K562 (cell line): ENCODE measurements at regions not wholly inside any gene's neighbourhood (a gene's known extent, or its start where the extent isn't known, plus 50 kb on each side); places are given as distances from the start of the nearest gene placed in this dataset.

Experiments
- ATAC-seq: fragments of 200-7000 bp; cut with Tn5 transposase; 3 replicates; pipeline ENCODE4 v1.9.1; 2020; ENCODE audit warnings: moderate library complexity
- BruUV-seq: library from RNA; stranded (reverse); fragments of 400-500 nt; replicated peaks from 2 replicates; lab custom pipeline; 2021; lab: Mats Ljungman, UMichigan
- CTCF ChIA-PET: fragments of 300-600 bp; formaldehyde crosslinking; extraction: SDS; loops from one replicate; lab custom pipeline; 2021; ENCODE audit warnings: low intra/inter-chr PET ratio; lab: Yijun Ruan, JAX
- POLR2A ChIA-PET: fragments of 300-600, 350-650 bp; sonication (Branson Sonifier 250); formaldehyde crosslinking; extraction: SDS; loops from one replicate; lab custom pipeline; 2021; ENCODE audit warnings: antibody characterized with exemption, inconsistent platforms; lab: Yijun Ruan, JAX
- DNase-seq, 4 experiments: peaks; one replicate each; pipeline versions ENCODE4 v3.0.0 to v3.0.0-alpha.2; 2011 to 2018; ENCODE audit warnings: low spot score in 3 of 4, mixed read lengths in 3 of 4; ENCODE audit errors: extremely low read depth in 1 of 4
- FAIRE-seq: peaks from 2 replicates; lab custom pipeline; 2011; peaks lifted over from hg19 to GRCh38; lab: Jason Lieb, UNC
- H2AFZ ChIP-seq: 2 replicates; pipeline ENCODE4 v1.6.0; 2011; ENCODE audit warnings: low read depth, low read length, control low read depth, inconsistent platforms
- H3K27ac ChIP-seq: fragments of 200-600 bp; 3 replicates; pipeline ENCODE4 v1.8.0; 2011; ENCODE audit warnings: low read depth, mild to moderate bottlenecking, control low read depth, inconsistent platforms, low read length, moderate library complexity, mixed read lengths; ENCODE audit errors: extremely low read depth
- H3K27me3 ChIP-seq, 2 experiments: fragments of 300-600 bp in 1 of 2; 2 replicates in 1 of 2; 3 replicates in 1 of 2; pipeline versions ENCODE4 v1.6.0 to v1.8.0; 2011; ENCODE audit warnings: inconsistent platforms in 2 of 2, low read length in 2 of 2, mild to moderate bottlenecking in 1 of 2, mixed read lengths in 1 of 2, moderate library complexity in 1 of 2; ENCODE audit not compliant: control insufficient read depth in 2 of 2, insufficient read depth in 2 of 2
- H3K36me3 ChIP-seq: fragments of 300-600 bp; 3 replicates; pipeline ENCODE4 v1.8.0; 2011; ENCODE audit warnings: mild to moderate bottlenecking, low read length, inconsistent platforms; ENCODE audit not compliant: control insufficient read depth, insufficient read depth
- H3K4me1 ChIP-seq, 2 experiments: fragments of 200-600 bp in 1 of 2; replicated peaks in 1 of 2; 2 replicates in 1 of 2; 3 replicates in 1 of 2; pipeline versions ENCODE4 v1.5.1 to v1.8.0; 2011; ENCODE audit warnings: inconsistent platforms in 2 of 2, low read length in 2 of 2, mild to moderate bottlenecking in 1 of 2, mixed read lengths in 1 of 2, moderate library complexity in 1 of 2; ENCODE audit not compliant: control insufficient read depth in 2 of 2, insufficient read depth in 2 of 2
- H3K4me2 ChIP-seq: 2 replicates; pipeline ENCODE4 v1.6.1; 2011; ENCODE audit warnings: low read length, control low read depth, inconsistent platforms, mixed read lengths; ENCODE audit not compliant: insufficient read depth
- H3K4me3 ChIP-seq: fragments of 200-600 bp; sonication (generic), shearing (Covaris generic); 2 replicates; pipeline ENCODE4 v1.5.1; 2016; ENCODE audit warnings: control low read depth, inconsistent platforms
- H3K79me2 ChIP-seq: fragments of 200-600 bp; 3 replicates; pipeline ENCODE4 v1.8.0; 2011; ENCODE audit warnings: low read length, inconsistent platforms; ENCODE audit not compliant: control insufficient read depth, insufficient read depth
- H3K9ac ChIP-seq, 2 experiments: 2 replicates each; pipeline versions ENCODE4 v1.6.0 to v1.6.1; 2011; ENCODE audit warnings: low read depth in 2 of 2, low read length in 2 of 2, control low read depth in 1 of 2, inconsistent platforms in 1 of 2, mild to moderate bottlenecking in 1 of 2, mixed read lengths in 1 of 2; ENCODE audit not compliant: insufficient read depth in 1 of 2
- H3K9me1 ChIP-seq: one replicate; pipeline ENCODE4 v1.6.0; 2011; ENCODE audit warnings: inconsistent platforms, mild to moderate bottlenecking, low read length, moderate library complexity; ENCODE audit not compliant: control insufficient read depth, insufficient read depth
- H3K9me3 ChIP-seq: replicated peaks from 2 replicates; pipeline ENCODE4 v1.5.1; 2011; ENCODE audit warnings: low read depth, low read length, inconsistent platforms; ENCODE audit not compliant: control insufficient read depth, insufficient read depth
- H4K20me1 ChIP-seq: replicated peaks from 2 replicates; pipeline ENCODE4 v1.6.1; 2011; ENCODE audit warnings: low read length, inconsistent platforms, mixed read lengths; ENCODE audit not compliant: control insufficient read depth, insufficient read depth
- CXXC5 ChIP-seq: fragments of 250-450 bp; sonication (Bioruptor Pico); IDR thresholded peaks from 2 replicates; pipeline ENCODE4 v1.8.0; 2022; ENCODE audit warnings: inconsistent platforms, mild to moderate bottlenecking, moderate library complexity
- GABPA ChIP-seq: fragments of 200-800 bp; sonication (Bioruptor generic); conservative IDR thresholded peaks from 2 replicates; pipeline ENCODE4 v1.6.1; 2016; ENCODE audit warnings: low read depth, missing genetic modification characterization, missing compliant biosample characterization
- IRF9 ChIP-seq: fragments of 450-650 bp; IDR thresholded peaks from 2 replicates; pipeline ENCODE4 v1.6.1; 2016; ENCODE audit warnings: missing biosample characterization, missing genetic modification characterization
- MNT ChIP-seq, 2 experiments: fragments of 450-650 bp; conservative IDR thresholded peaks; 2 replicates each; pipeline ENCODE4 v1.6.1; 2017; ENCODE audit warnings: mild to moderate bottlenecking in 2 of 2, moderate library complexity in 2 of 2
- POLR2H ChIP-seq: IDR thresholded peaks from 2 replicates; pipeline ENCODE4 v1.6.1; 2016; ENCODE audit warnings: missing genetic modification characterization, low read depth, mild to moderate bottlenecking, control low read depth, missing compliant biosample characterization, moderate library complexity
- SIN3A ChIP-seq, 2 experiments: fragments of 150-350 bp in 1 of 2; IDR thresholded peaks; 2 replicates each; pipeline ENCODE4 v1.6.1; 2011 to 2016; ENCODE audit warnings: borderline replicate concordance in 2 of 2, low read depth in 2 of 2, low read length in 2 of 2, mild to moderate bottlenecking in 2 of 2, moderate library complexity in 2 of 2; ENCODE audit not compliant: control insufficient read depth in 1 of 2
- VEZF1 ChIP-seq: fragments of 200-800 bp; sonication (Bioruptor generic); IDR thresholded peaks from 2 replicates; pipeline ENCODE4 v1.6.1; 2017; ENCODE audit warnings: missing genetic modification characterization, missing compliant biosample characterization
- ZBTB11 ChIP-seq, 3 experiments: fragments of 200-800 bp in 1 of 3; fragments of 250-450 bp in 1 of 3; fragments of 450-650 bp in 1 of 3; sonication (Bioruptor Pico) in 1 of 3; sonication (Bioruptor generic) in 1 of 3; formaldehyde crosslinking in 1 of 3; IDR thresholded peaks; 2 replicates each; pipeline versions ENCODE4 v1.6.1 to v1.8.0; 2016 to 2022; ENCODE audit warnings: mild to moderate bottlenecking in 2 of 3, missing genetic modification characterization in 2 of 3, missing compliant biosample characterization in 1 of 3, moderate library complexity in 1 of 3
- ZNF41 ChIP-seq: fragments of 250-450 bp; sonication (Bioruptor Pico); conservative IDR thresholded peaks from 2 replicates; pipeline ENCODE4 v1.4.0; 2020; ENCODE audit warnings: mild to moderate bottlenecking
- ZNF766 ChIP-seq: fragments of 200-800 bp; sonication (Bioruptor generic); conservative IDR thresholded peaks from 2 replicates; pipeline ENCODE4 v1.6.1; 2016; ENCODE audit warnings: missing genetic modification characterization, missing compliant biosample characterization
- WGBS: fragments of 100-300 bp; shearing (Covaris generic); methylation state at CpG from one replicate; pipeline ENCODE4 v1.1.6; 2016; ENCODE audit warnings: low coverage, mixed read lengths; ENCODE audit not compliant: insufficient coverage; ENCODE audit errors: missing lambda C conversion rate; 5-methylcytosine and 5-hydroxymethylcytosine counted together
- in situ Hi-C: fragments of 300-500 bp; cut with MboI; formaldehyde crosslinking; loops from 4 replicates; pipeline ENCODE4 v1.15.0; 2018; ENCODE audit warnings: inconsistent platforms, mixed read lengths
- intact Hi-C: fragments of 100-400 bp; cut with micrococcal nuclease; formaldehyde crosslinking; loops from 2 replicates; pipeline ENCODE4 v1.14.2; 2022

- H3K9me3 ChIP-seq: no peaks in the 10 kb centered on the region
- FAIRE-seq (no peak), DNase-seq (no peak), ATAC-seq (no peak)
- no peaks in the 10 kb centered on the region for H3K4me1 ChIP-seq
- peaks cover 3 to 20% of the 10 kb centered on the region in 2 experiments; a peak in 2 of 5 replicates for H3K27me3 ChIP-seq
- 2% methylated on average over 11 of the region's 14 CpGs for WGBS
- H3K4me3 ChIP-seq: no peak overlapping the region
- no peak overlapping the region for H2AFZ ChIP-seq
- H3K9me1 ChIP-seq: no peaks in the 10 kb centered on the region
- no TSS peak for BruUV-seq
- POLR2A ChIA-PET: no interaction called here
- intact Hi-C loops: no loop called here
- H3K4me2 ChIP-seq: no peak overlapping the region
- H3K36me3 ChIP-seq: no peaks in the 10 kb centered on the region
- H3K9ac ChIP-seq: no peak overlapping the region
- no peaks in the 10 kb centered on the region for H3K79me2 ChIP-seq
- H3K27ac ChIP-seq: no peak overlapping the region
- CTCF ChIA-PET: no interaction called here
- in situ Hi-C loops: no loop called here
- no peaks in the 10 kb centered on the region; the same call in 1 of the 2 replicates for H4K20me1 ChIP-seq
- TF ChIP-seq ZNF41 (CRISPR knock-in tag): no peak
- no peak for TF ChIP-seq IRF9 (tag)
- no peak for TF ChIP-seq CXXC5 (CRISPR knock-in tag)
- no peak for TF ChIP-seq MNT (conservative IDR thresholded peaks at IDR 0.05)
- TF ChIP-seq ZNF766 (CRISPR knock-in tag): no peak
- TF ChIP-seq POLR2H (tag): no peak
- TF ChIP-seq GABPA (tag): no peak
- TF ChIP-seq VEZF1 (CRISPR knock-in tag): no peak
- no peak for TF ChIP-seq ZBTB11 (CRISPR knock-in tag; IDR thresholded peaks at IDR 0.05)
- TF ChIP-seq SIN3A (IDR thresholded peaks at IDR 0.05; ENCODE audit: borderline replicate concordance in 2 of 2, control insufficient read depth in 1 of 2, low read depth in 2 of 2, low read length in 2 of 2): no peak
Observed at GRCh38 chr5:2371419-2371710, 380.1 kb downstream of the IRX2 start.
